GM23338 (cell line): ENCODE measurements at regions not wholly inside any gene's neighbourhood (a gene's known extent, or its start where the extent isn't known, plus 50 kb on each side); places are given as distances from the start of the nearest gene placed in this dataset.
A peak's percentile ranks its signal among the peaks of the same experiment; 100 is the strongest.

Experiments used
- ATAC-seq: fragments of 200-7000 bp; cut with Tn5 transposase; 3 replicates; pipeline ENCODE4 v1.9.1; 2020
- DNase-seq: peaks from one replicate; pipeline ENCODE4 v3.0.0-alpha.2; 2015; ENCODE audit warnings: low spot score
- H2AFZ ChIP-seq: fragments of 200-600 bp; sonication (generic); 2 replicates; pipeline ENCODE4 v1.8.0; 2016; ENCODE audit warnings: antibody characterized with exemption, mild to moderate bottlenecking, moderate library complexity
- H3F3A ChIP-seq: fragments of 200-600 bp; sonication (generic); replicated peaks from 2 replicates; pipeline ENCODE4 v1.8.0; 2017; ENCODE audit warnings: antibody characterized with exemption, mixed run types, low read depth
- H3K27ac ChIP-seq: fragments of 200-600 bp; sonication (generic); 2 replicates; pipeline ENCODE4 v1.6.1; 2016; ENCODE audit warnings: low read depth
- H3K27me3 ChIP-seq: fragments of 200-600 bp; sonication (generic); 2 replicates; pipeline ENCODE4 v1.8.0; 2016; ENCODE audit warnings: mild to moderate bottlenecking, mixed run types, moderate library complexity; ENCODE audit not compliant: insufficient read depth
- H3K36me3 ChIP-seq: fragments of 200-600 bp; sonication (generic); 2 replicates; pipeline ENCODE4 v1.8.0; 2016; ENCODE audit warnings: mild to moderate bottlenecking; ENCODE audit not compliant: insufficient read depth
- H3K4me1 ChIP-seq: fragments of 200-600 bp; sonication (generic); 2 replicates; pipeline ENCODE4 v1.8.0; 2016; ENCODE audit warnings: mild to moderate bottlenecking, moderate library complexity; ENCODE audit not compliant: insufficient read depth
- H3K4me2 ChIP-seq: fragments of 200-600 bp; sonication (generic); 2 replicates; pipeline ENCODE4 v1.7.1; 2017; ENCODE audit warnings: mixed run types
- H3K4me3 ChIP-seq: fragments of 200-600 bp; sonication (generic); 2 replicates; pipeline ENCODE4 v1.6.1; 2016; ENCODE audit warnings: mixed run types
- H3K79me2 ChIP-seq: fragments of 200-600 bp; sonication (generic); replicated peaks from 2 replicates; pipeline ENCODE4 v1.8.0; 2017; ENCODE audit warnings: mild to moderate bottlenecking; ENCODE audit not compliant: insufficient read depth
- H3K9me2 ChIP-seq: fragments of 200-600 bp; sonication (generic); 2 replicates; pipeline ENCODE4 v1.8.0; 2017; ENCODE audit not compliant: insufficient read depth
- H4K20me1 ChIP-seq: fragments of 200-600 bp; sonication (generic); replicated peaks from 2 replicates; pipeline ENCODE4 v1.8.0; 2017; ENCODE audit warnings: mild to moderate bottlenecking; ENCODE audit not compliant: insufficient read depth
- H3K27ac Mint-ChIP-seq: 2 replicates; pipeline ENCODE4 v1.8.0; 2020; ENCODE audit warnings: inconsistent platforms, mild to moderate bottlenecking, moderate library complexity, mixed read lengths
- H3K27me3 Mint-ChIP-seq: 3 replicates; pipeline ENCODE4 v1.8.0; 2022; ENCODE audit warnings: low read depth, mild to moderate bottlenecking, moderate library complexity, mixed read lengths, inconsistent platforms; ENCODE audit not compliant: insufficient read depth, poor library complexity
- H3K36me3 Mint-ChIP-seq: 3 replicates; pipeline ENCODE4 v1.8.0; 2021; ENCODE audit warnings: low read depth, mild to moderate bottlenecking, inconsistent platforms, moderate library complexity, mixed read lengths
- H3K4me1 Mint-ChIP-seq: 3 replicates; pipeline ENCODE4 v1.8.0; 2020; ENCODE audit warnings: mild to moderate bottlenecking, inconsistent platforms, mixed read lengths
- H3K4me3 Mint-ChIP-seq: 3 replicates; pipeline ENCODE4 v1.8.0; 2021; ENCODE audit warnings: moderate library complexity, mild to moderate bottlenecking, inconsistent platforms, mixed read lengths
- H3K9me3 Mint-ChIP-seq: 3 replicates; pipeline ENCODE4 v1.8.0; 2020; ENCODE audit warnings: moderate library complexity, mild to moderate bottlenecking, inconsistent platforms, mixed read lengths
- CREB1 ChIP-seq: fragments of 250-450 bp; sonication (Bioruptor Pico); IDR thresholded peaks from 2 replicates; pipeline ENCODE4 v1.5.0; 2020; ENCODE audit warnings: low read depth, mild to moderate bottlenecking, moderate library complexity
- CTCF ChIP-seq, 2 experiments: fragments of 200-600 bp in 1 of 2; sonication (generic) in 1 of 2; conservative IDR thresholded peaks; 2 replicates each; pipeline versions ENCODE4 v1.5.1 to v1.6.1; 2016 to 2017; ENCODE audit warnings: antibody characterized with exemption in 2 of 2, low read depth in 2 of 2, mild to moderate bottlenecking in 2 of 2, moderate library complexity in 1 of 2
- ETS1 ChIP-seq: IDR thresholded peaks from 2 replicates; pipeline ENCODE4 v1.6.1; 2016; ENCODE audit warnings: antibody characterized with exemption
- EZH2 ChIP-seq: fragments of 200-600 bp; sonication (generic); IDR thresholded peaks from one replicate; pipeline ENCODE4 v1.8.0; 2017; ENCODE audit warnings: antibody characterized with exemption, mild to moderate bottlenecking, low read depth; ENCODE audit not compliant: unreplicated experiment
- EZH2phosphoT487 ChIP-seq: fragments of 200-600 bp; sonication (generic); IDR thresholded peaks from one replicate; pipeline ENCODE4 v1.8.1; 2018; ENCODE audit warnings: antibody characterized with exemption; ENCODE audit not compliant: unreplicated experiment
- JUNB ChIP-seq: IDR thresholded peaks from one replicate; pipeline ENCODE4 v1.6.1; 2016; ENCODE audit warnings: antibody characterized with exemption; ENCODE audit not compliant: unreplicated experiment
- NANOG ChIP-seq: IDR thresholded peaks from 2 replicates; pipeline ENCODE4 v1.6.1; 2016; ENCODE audit warnings: antibody characterized with exemption, borderline replicate concordance
- POLR2AphosphoS5 ChIP-seq: IDR thresholded peaks from 2 replicates; pipeline ENCODE4 v1.6.1; 2016; ENCODE audit warnings: antibody characterized with exemption, low read depth
- REST ChIP-seq: IDR thresholded peaks from one replicate; pipeline ENCODE4 v1.6.1; 2018; ENCODE audit warnings: antibody characterized with exemption; ENCODE audit not compliant: unreplicated experiment
- STAT1 ChIP-seq: IDR thresholded peaks from one replicate; pipeline ENCODE4 v1.6.1; 2016; ENCODE audit warnings: antibody characterized with exemption; ENCODE audit not compliant: unreplicated experiment
- ZNF114 ChIP-seq: fragments of 250-450 bp; sonication (Bioruptor Pico); IDR thresholded peaks from 2 replicates; pipeline ENCODE4 v1.5.0; 2020; ENCODE audit warnings: mild to moderate bottlenecking, moderate library complexity
- ZNF331 ChIP-seq: fragments of 250-450 bp; sonication (Bioruptor Pico); IDR thresholded peaks from 2 replicates; pipeline ENCODE4 v1.5.0; 2020; ENCODE audit warnings: low read depth, mild to moderate bottlenecking, moderate library complexity
- ZNF462 ChIP-seq: fragments of 250-450 bp; sonication (Bioruptor Pico); IDR thresholded peaks from 2 replicates; pipeline ENCODE4 v1.5.0; 2020; ENCODE audit warnings: mild to moderate bottlenecking, moderate library complexity

- no peaks in the 10 kb centered on the region for H3K9me2 ChIP-seq
- peaks cover 3% of the 10 kb centered on the region; the same call in 2 of the 3 replicates for H3K36me3 Mint-ChIP-seq
- H3K27ac ChIP-seq: no peak overlapping the region
- no peak overlapping the region for H3K27ac Mint-ChIP-seq
- H3F3A ChIP-seq: no peaks in the 10 kb centered on the region
- no peak for TF ChIP-seq CREB1 (CRISPR knock-in tag)
- TF ChIP-seq EZH2phosphoT487: no peak
- TF ChIP-seq ZNF462: no peak
- TF ChIP-seq POLR2AphosphoS5: no peak
- no peak for TF ChIP-seq STAT1
- no peak for TF ChIP-seq CTCF (conservative IDR thresholded peaks at IDR 0.05; ENCODE audit: low read depth in 2 of 2)
- no peak for TF ChIP-seq NANOG
- no peak for TF ChIP-seq EZH2
- TF ChIP-seq JUNB: no peak
- TF ChIP-seq ZNF331 (CRISPR knock-in tag): no peak
- TF ChIP-seq ETS1: no peak
- no peak for TF ChIP-seq ZNF114 (CRISPR knock-in tag)
- no peak for TF ChIP-seq REST
- no peak for DNase-seq
- no peaks in the 10 kb centered on the region for H3K79me2 ChIP-seq
- H3K4me3 ChIP-seq: no peak overlapping the region
- ATAC-seq: peak; percentile 35; the same call in 2 of the 3 replicates
- H3K27me3 ChIP-seq: no peaks in the 10 kb centered on the region
- peaks cover 28% of the 10 kb centered on the region for H3K4me1 ChIP-seq
- no peak overlapping the region for H3K4me3 Mint-ChIP-seq
- no peaks in the 10 kb centered on the region for H4K20me1 ChIP-seq
- no peaks in the 10 kb centered on the region for H3K36me3 ChIP-seq
- no peak overlapping the region for H2AFZ ChIP-seq
- peaks cover 49% of the 10 kb centered on the region for H3K4me1 Mint-ChIP-seq
- H3K27me3 Mint-ChIP-seq: no peaks in the 10 kb centered on the region
- H3K9me3 Mint-ChIP-seq: no peaks in the 10 kb centered on the region
- H3K4me2 ChIP-seq: no peak overlapping the region
Measured at GRCh38 chr13:73939071-73939380, 195.2 kb downstream of the KLF12 start.
